SK-N-SH treated with all-trans-retinoic acid at 6 μM for 48 hours (cell line): ENCODE measurements at regions not wholly inside any gene's neighbourhood (a gene's known extent, or its start where the extent isn't known, plus 50 kb on each side); places are given as distances from the start of the nearest gene placed in this dataset.
A peak's percentile ranks its signal among the peaks of the same experiment; 100 is the strongest.

Experiments
- ATAC-seq: fragments of 200-7000 bp; cut with Tn5 transposase; 3 replicates; pipeline ENCODE4 v1.9.1; 2020; ENCODE audit warnings: mild to moderate bottlenecking, moderate library complexity
- BACH2 ChIP-seq: fragments of 250-450 bp; sonication (Bioruptor Pico); IDR thresholded peaks from 2 replicates; pipeline ENCODE4 v1.9.0; 2021; ENCODE audit warnings: mild to moderate bottlenecking, borderline replicate concordance
- CSRNP3 ChIP-seq: fragments of 250-450 bp; sonication (Bioruptor Pico); IDR thresholded peaks from 2 replicates; pipeline ENCODE4 v1.5.1; 2021; ENCODE audit warnings: mild to moderate bottlenecking, moderate library complexity
- GLIS3 ChIP-seq: fragments of 250-450 bp; sonication (Bioruptor Pico); IDR thresholded peaks from 2 replicates; pipeline ENCODE4 v1.5.0; 2020; ENCODE audit warnings: mild to moderate bottlenecking, moderate library complexity
- ISL1 ChIP-seq: fragments of 250-450 bp; sonication (Bioruptor Pico); IDR thresholded peaks from 2 replicates; pipeline ENCODE4 v2.1.2; 2022; ENCODE audit warnings: mild to moderate bottlenecking, moderate library complexity
- OSR1 ChIP-seq: fragments of 250-450 bp; sonication (Bioruptor Pico); IDR thresholded peaks from 2 replicates; pipeline ENCODE4 v1.8.0; 2022; ENCODE audit warnings: moderate library complexity, mild to moderate bottlenecking, inconsistent platforms
- PATZ1 ChIP-seq: fragments of 250-450 bp; sonication (Bioruptor Pico); IDR thresholded peaks from 2 replicates; pipeline ENCODE4 v1.8.0; 2020; ENCODE audit warnings: mild to moderate bottlenecking, moderate library complexity, borderline replicate concordance
- POU6F1 ChIP-seq: fragments of 250-450 bp; sonication (Bioruptor Pico); IDR thresholded peaks from 2 replicates; pipeline ENCODE4 v1.8.0; 2021; ENCODE audit warnings: low read depth, mild to moderate bottlenecking, moderate library complexity, borderline replicate concordance
- PPARA ChIP-seq: fragments of 250-450 bp; sonication (Bioruptor Pico); IDR thresholded peaks from 2 replicates; pipeline ENCODE4 v1.5.0; 2020; ENCODE audit warnings: mild to moderate bottlenecking, borderline replicate concordance
- RARB ChIP-seq: fragments of 250-450 bp; sonication (Bioruptor Pico); IDR thresholded peaks from 2 replicates; pipeline ENCODE4 v1.8.0; 2021; ENCODE audit warnings: mild to moderate bottlenecking, moderate library complexity
- SNAI2 ChIP-seq: fragments of 250-450 bp; sonication (Bioruptor Pico); IDR thresholded peaks from 2 replicates; pipeline ENCODE4 v1.5.0; 2020; ENCODE audit warnings: mild to moderate bottlenecking, moderate library complexity
- TCF4 ChIP-seq: fragments of 250-450 bp; sonication (Bioruptor Pico); IDR thresholded peaks from 2 replicates; pipeline ENCODE4 v1.8.0; 2021; ENCODE audit warnings: mild to moderate bottlenecking, moderate library complexity, borderline replicate concordance
- TOX ChIP-seq: fragments of 250-450 bp; sonication (Bioruptor Pico); IDR thresholded peaks from 2 replicates; pipeline ENCODE4 v1.8.0; 2021; ENCODE audit warnings: mild to moderate bottlenecking, moderate library complexity, borderline replicate concordance
- ZC3H10 ChIP-seq: fragments of 250-450 bp; sonication (Bioruptor Pico); IDR thresholded peaks from 2 replicates; pipeline ENCODE4 v1.5.1; 2021; ENCODE audit warnings: mild to moderate bottlenecking, moderate library complexity
- ZFP3 ChIP-seq: fragments of 250-450 bp; sonication (Bioruptor Pico); IDR thresholded peaks from 2 replicates; pipeline ENCODE4 v1.5.0; 2020; ENCODE audit warnings: mild to moderate bottlenecking, moderate library complexity
- ZFP30 ChIP-seq: fragments of 450-650 bp; formaldehyde crosslinking; IDR thresholded peaks from 2 replicates; pipeline ENCODE4 v1.5.0; 2022; ENCODE audit warnings: mild to moderate bottlenecking, moderate library complexity
- ZNF565 ChIP-seq: fragments of 450-650 bp; formaldehyde crosslinking; conservative IDR thresholded peaks from 2 replicates; pipeline ENCODE4 v1.5.0; 2020; ENCODE audit warnings: low read depth, mild to moderate bottlenecking, moderate library complexity
- ZNF70 ChIP-seq: fragments of 450-650 bp; formaldehyde crosslinking; IDR thresholded peaks from 2 replicates; pipeline ENCODE4 v1.5.0; 2020; ENCODE audit warnings: mild to moderate bottlenecking, moderate library complexity
- ZNF8 ChIP-seq: fragments of 450-650 bp; formaldehyde crosslinking; IDR thresholded peaks from 2 replicates; pipeline ENCODE4 v1.5.0; 2020; ENCODE audit warnings: mild to moderate bottlenecking, moderate library complexity
- TF ChIP-seq, protein P1 (sequence below): fragments of 250-450 bp; sonication (Bioruptor Pico); IDR thresholded peaks from 2 replicates; pipeline ENCODE4 v1.5.1; 2020; ENCODE audit warnings: low read depth, mild to moderate bottlenecking, moderate library complexity

DNA sequence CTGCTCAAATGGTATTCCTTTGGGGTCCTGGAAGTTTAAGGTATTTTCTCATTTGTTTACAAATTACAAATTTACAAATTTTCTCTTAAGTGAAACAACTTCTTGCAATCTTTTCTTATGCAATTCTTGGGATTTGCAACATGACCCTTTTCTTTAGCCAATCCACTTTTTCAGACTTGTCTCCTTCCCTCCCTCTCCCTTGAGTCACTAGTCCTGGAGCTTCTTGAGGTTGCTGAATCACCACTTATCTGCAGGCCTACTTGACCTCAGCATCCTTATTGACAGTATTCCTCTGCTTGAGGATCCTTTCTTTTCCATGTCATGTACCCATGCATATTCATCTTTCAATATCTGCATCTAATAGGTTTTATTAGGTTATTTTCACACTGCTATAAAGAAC is 302.8 kb upstream of the ADAMTS5 start:
- peak; percentile 39; the same call in 1 of the 3 replicates for ATAC-seq
- TF ChIP-seq ZFP3 (CRISPR knock-in tag) = no peak
- TF ChIP-seq CSRNP3 (CRISPR knock-in tag) = no peak
- TF ChIP-seq ZNF70 (CRISPR knock-in tag) = no peak
- TF ChIP-seq, protein P1, sequence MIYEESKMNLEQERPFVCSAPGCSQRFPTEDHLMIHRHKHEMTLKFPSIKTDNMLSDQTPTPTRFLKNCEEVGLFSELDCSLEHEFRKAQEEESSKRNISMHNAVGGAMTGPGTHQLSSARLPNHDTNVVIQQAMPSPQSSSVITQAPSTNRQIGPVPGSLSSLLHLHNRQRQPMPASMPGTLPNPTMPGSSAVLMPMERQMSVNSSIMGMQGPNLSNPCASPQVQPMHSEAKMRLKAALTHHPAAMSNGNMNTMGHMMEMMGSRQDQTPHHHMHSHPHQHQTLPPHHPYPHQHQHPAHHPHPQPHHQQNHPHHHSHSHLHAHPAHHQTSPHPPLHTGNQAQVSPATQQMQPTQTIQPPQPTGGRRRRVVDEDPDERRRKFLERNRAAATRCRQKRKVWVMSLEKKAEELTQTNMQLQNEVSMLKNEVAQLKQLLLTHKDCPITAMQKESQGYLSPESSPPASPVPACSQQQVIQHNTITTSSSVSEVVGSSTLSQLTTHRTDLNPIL (CRISPR knock-in tag) = no peak
- no peak for TF ChIP-seq ISL1
- no peak for TF ChIP-seq POU6F1 (CRISPR knock-in tag)
- no peak for TF ChIP-seq ZNF8
- TF ChIP-seq ZNF565 = no peak
- no peak for TF ChIP-seq ZFP30
- TF ChIP-seq TCF4 (CRISPR knock-in tag) = no peak
- no peak for TF ChIP-seq OSR1
- TF ChIP-seq, all 23 proteins: peak for 0

- TF ChIP-seq SNAI2 (CRISPR knock-in tag) = no peak
- TF ChIP-seq ZFP3 (CRISPR knock-in tag) = no peak
- TF ChIP-seq PATZ1 (CRISPR knock-in tag) = no peak
- TF ChIP-seq CSRNP3 (CRISPR knock-in tag) = no peak
- no peak for TF ChIP-seq BACH2 (CRISPR knock-in tag)
- TF ChIP-seq TOX = no peak
- TF ChIP-seq, protein P1 (CRISPR knock-in tag) = no peak
- TF ChIP-seq PPARA (CRISPR knock-in tag) = no peak
- TF ChIP-seq ZNF565 = no peak
- no peak for TF ChIP-seq RARB
- no peak for TF ChIP-seq ZNF8
- TF ChIP-seq ZC3H10 = no peak
- no peak for TF ChIP-seq GLIS3 (CRISPR knock-in tag)
- TF ChIP-seq OSR1 = no peak
- no peak for ATAC-seq
Measured at GRCh38 chr21:27268290-27268689, 301.4 kb upstream of the ADAMTS5 start.

GRCh38 chr21:27265949-27266348 is 299.1 kb upstream of the ADAMTS5 start:
- no peak for ATAC-seq
- TF ChIP-seq POU6F1 (CRISPR knock-in tag) (no peak), ZNF8 (no peak), PPARA (CRISPR knock-in tag) (no peak), ZNF70 (CRISPR knock-in tag) (no peak), ISL1 (no peak), RARB (no peak), PATZ1 (CRISPR knock-in tag) (no peak)
